ENCODE measurements at regions not wholly inside any gene's neighbourhood (a gene's known extent, or its start where the extent isn't known, plus 50 kb on each side); places are given as distances from the start of the nearest gene placed in this dataset.
A peak's percentile ranks its signal among the peaks of the same experiment; 100 is the strongest.

DNA sequence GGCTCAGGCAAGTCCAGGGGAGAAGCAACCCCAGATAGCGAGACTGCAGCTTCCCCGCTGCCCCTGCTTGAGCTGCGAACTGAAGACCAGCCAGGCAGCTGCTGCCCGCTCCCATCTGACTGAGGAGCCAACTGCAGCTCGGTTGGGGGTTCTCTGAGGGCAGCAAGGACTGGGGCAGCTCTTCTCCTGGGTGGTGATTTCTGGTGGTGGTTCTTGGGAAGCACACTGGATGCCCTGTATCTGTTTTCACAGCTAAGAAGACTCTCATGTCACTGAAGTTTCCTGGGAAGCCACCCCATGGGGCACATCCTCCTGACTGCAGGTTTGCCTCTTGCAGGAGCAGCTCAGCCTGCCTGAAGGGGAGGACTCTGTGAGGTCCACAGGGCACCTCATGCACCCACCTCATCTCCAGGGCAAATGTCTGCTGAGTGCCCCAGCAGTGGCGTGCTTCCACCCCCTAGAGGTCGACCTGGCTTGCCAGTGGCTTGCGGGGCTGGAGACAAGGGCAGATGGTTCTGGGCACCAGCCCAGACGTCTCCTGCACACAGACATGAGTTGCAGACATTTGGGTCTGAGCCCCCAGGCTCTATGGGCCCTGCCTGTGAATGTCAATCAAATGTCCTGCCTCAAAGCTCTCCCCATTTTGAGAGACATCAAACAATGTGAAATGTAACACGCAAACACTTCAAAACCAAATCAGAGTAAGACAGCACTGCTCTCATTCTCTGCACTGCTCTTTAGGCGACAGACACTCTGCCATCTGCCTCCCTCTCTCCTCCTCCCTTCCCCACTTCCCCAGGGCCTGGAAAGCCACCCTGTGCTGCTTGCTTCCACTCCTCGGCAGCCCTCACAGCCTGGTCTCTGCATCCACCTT lies 800.9 kb downstream of the BRD1 start:
- DNase-seq = peak; percentile 5

GRCh38 chr22:49025791-49026493 lies 801.7 kb downstream of the BRD1 start:
- peak; percentile 32 for DNase-seq

DNA sequence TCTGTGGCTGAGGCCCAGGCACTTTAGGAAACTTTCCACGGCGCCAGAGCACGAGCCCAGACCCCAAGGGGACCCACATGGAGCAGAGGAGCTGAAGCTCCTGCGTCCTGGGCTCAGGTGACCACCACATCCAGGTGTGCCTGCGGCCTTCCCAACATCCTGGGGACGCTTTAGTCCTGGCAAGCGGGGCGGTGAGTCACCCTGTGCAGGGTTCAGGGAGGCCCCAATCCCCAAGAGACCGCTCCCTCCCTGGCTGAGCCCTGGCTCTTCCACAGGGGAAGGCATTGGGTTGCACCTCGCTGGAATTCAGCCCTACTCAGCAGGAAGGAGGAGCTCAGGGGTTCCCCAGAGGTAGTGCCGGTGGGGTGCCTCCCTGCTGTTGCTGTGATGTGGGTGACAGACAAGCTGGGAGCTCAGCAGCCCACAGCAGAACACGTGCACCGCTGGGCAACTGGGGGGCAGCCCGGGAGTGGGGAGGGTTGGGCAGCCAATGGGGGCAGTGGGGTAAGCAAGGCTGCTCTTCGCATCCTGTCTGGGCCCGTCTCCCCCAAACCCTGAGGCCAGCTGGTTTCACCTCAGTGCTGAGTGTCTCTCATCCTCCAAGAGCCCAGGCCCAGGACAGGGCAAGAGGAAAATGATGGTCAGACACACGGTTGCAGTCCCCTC lies 802.8 kb downstream of the BRD1 start:
- no peak for DNase-seq

- no peak for DNase-seq
These were observed 803.5 kb downstream of the BRD1 start for GRCh38 chr22:49023879-49024774.

GRCh38 chr22:49023161-49023878 lies 804.4 kb downstream of the BRD1 start:
- DNase-seq = no peak

DNA sequence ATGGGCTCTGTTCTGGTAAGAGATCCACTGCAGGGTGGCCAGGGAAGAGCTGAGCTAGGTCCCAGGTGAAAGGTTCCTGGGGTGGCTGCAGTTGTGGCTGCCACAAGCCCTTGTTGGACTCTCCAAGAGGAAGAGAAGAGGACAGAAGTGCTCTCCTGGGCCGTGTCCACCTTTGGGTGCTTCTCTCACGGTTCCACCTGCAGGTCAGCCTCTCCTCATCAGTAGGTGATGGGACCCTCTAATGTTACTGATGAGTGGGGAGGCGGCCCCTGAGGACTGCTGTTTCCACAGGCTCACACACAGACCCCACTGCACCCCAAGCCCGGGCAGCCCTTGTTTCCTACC lies 804.9 kb downstream of the BRD1 start:
- no peak for DNase-seq

DNA sequence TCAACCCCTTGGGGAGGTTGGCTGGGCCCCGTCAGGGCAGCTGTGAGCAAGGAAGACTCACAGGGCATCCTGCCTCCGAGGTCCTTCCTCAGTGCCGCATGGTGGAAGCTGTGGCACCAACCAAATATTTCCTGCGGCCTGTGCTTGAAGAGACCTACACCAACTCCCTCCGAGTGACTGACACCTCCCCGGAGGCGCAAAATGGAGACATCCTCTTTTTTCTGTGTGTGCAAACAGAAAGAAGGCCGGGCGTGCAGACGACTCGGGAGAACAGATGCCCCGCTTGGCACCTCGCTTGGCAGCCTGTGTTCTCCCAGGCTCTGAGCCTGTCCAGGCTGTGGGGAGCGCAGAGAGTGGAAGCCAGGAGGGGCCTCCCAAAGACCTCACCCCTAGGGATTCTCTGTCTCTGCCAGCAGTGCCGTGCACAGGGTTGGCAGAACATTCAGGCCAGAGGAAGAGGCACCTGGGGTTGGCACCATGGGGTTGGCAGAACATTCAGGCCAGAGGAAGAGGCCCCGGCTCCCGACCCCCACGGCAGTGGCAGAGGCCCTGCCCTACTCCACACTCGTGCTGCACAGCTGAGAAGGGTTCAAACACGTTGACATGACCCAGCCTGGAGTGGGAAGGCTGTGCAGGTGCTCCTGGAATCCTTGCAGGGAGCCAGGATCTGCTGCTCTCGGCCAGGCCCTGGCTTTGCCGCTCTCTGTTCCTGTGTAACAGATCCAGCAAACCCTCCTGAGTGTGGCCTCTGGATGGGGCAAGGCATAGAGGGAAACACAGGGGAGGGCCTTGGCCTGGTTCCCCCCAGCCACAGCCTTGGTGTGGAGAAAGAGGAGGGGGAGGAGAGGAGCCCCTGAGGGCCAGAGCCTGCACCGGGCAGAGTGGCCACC lies 805.5 kb downstream of the BRD1 start:
- DNase-seq = no peak

DNA sequence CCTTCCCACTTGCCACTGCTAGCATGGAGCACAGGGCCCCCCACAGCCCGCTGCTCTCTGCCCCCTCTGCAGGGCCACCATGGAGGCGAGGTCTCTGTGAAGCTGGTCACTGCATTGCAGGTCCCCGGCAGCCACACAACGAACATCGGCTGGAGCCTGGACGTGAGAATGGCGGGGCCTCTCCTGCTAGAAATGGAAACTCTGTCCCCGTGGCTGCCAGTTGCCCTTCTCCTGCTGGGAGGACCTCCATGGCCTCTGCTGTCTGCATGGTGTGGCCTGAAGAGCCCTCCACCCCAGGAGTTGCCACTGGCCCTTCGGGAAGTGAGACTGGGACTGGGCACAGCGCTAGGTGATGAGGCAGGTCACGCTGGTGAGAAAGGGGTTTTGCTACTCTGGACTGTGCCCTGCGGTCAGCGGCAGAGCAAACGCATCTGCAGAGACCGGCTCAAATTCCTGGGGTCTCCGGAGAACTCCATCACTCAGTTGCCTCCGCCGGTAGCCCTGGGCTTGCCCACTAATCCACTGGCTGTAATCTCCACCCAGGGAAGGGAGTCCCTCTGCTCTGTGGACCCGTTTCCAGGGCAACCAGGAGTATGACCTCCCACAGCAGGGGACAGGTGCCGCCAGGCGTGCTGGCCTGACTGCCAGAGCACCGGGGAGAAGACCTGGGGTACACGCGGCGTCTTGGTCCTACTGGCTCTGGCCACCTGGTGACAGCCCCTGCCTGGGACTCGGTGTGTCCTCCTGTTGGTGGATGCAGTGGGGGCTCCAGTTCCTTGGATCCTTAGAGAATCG lies 806.3 kb downstream of the BRD1 start:
- no peak for DNase-seq

GRCh38 chr22:49019737-49020713 lies 807.6 kb downstream of the BRD1 start:
- no peak for DNase-seq

DNA sequence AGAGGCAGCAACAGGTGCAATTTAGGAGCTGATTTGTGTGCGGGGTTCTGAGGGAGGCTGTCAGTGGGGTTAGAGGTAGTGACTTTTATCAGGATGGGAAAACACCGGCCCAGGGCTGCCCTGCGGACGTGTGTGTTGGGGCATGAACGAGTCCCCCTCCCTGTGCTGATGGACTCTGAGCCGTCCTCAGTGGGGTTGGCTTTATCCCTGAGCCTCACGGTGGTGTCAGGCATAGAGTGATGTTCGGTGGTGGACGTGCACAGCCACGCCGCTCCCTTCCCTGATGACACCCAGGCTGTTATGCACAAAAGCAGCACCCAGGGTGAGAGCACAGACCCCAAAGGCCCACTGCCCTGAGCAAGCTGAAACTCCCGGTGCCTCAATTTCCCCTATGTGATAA lies 809.1 kb downstream of the BRD1 start:
- no peak for DNase-seq

- peak; percentile 76 for DNase-seq
These were observed 810.0 kb downstream of the BRD1 start for GRCh38 chr22:49017482-49018329.

DNA sequence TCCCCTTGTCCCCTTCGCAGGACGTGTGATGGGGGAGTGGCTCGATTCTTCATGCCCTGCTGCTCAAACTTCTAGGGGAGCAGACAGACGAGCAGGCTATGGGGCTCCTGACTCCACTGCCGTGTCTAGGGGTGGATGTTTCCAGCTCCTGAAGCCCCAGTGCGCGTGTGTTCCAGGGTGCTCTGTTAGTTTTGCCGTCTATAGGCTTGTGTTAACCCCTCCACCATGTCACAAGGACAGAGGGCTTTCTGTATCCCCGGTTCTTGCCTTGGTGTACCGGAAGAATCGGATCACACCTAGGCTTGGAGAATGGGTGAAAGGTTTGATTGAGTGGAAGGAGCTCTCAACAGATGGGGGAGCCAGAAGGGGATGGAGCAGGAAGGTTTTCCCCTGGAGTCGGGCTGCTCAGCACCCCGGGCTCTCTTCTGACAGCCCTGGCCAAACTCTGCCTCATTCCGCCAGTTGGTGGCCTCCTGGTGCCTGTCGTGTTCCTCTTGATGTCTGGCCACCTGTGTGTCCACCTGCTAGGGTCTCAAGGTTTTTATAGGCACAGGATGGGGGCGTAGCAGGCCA lies 810.7 kb downstream of the BRD1 start:
- DNase-seq = no peak

DNA sequence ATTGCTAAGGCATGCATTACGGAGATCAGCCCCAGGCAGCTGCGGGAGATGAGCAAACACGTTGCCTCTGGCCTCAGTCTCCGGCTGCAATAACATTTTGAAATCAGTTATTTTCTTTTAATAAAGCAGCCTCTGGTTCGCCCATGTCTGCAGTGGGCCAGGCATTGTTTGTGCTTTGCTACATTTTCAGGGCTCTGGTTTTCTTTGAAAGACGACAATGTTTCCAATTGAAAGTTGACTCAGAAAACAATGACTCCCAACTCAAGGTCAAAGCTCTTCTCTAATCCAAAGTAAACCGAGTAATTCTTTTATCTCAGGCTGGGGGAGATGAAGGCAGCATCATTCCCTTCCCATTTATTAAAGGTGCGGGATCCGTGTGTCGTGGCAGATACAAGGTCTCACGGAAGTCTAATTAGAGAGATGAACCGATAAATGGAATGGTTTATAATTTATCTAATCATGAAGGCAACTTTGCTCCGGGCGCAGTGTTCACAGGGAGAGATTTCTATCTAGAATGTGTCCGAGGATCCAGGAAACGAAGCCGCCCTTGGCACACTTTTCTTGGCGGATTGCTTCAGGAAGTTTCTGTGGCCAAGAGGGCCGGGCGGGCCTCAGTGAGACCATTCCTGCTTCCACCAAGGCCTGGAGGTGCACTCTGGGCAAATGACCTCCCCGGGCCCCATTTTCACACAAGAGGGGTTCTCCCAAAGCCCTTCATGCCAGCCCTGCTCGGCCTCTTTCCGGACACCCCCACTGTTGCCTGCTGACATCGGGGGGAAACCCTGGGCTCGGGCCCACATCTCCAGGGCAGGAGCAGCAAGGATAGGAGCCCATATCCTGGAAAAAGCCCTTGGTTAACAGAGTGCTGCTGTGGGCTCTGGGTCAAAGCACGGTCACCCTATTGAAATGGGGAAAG lies 811.4 kb downstream of the BRD1 start:
- DNase-seq = no peak

- DNase-seq = no peak
These were observed 812.2 kb downstream of the BRD1 start for GRCh38 chr22:49015459-49015858.

- no peak for DNase-seq
These were observed 813.2 kb downstream of the BRD1 start for GRCh38 chr22:49014227-49015201.
